Mucosa of rectum (tissue), 2 donors: ENCODE measurements at regions not wholly inside any gene's neighbourhood (a gene's known extent, or its start where the extent isn't known, plus 50 kb on each side); places are given as distances from the start of the nearest gene placed in this dataset.

Source experiments
- H3K27ac ChIP-seq, 2 donors: one replicate each; pipeline ENCODE4 v1.7.0; 2013; ENCODE audit warnings: inconsistent platforms in 2 of 2, low read depth in 2 of 2, low read length in 2 of 2
- H3K27me3 ChIP-seq, 2 donors: one replicate each; pipeline ENCODE4 v1.7.0; 2013; ENCODE audit warnings: low read length in 2 of 2; ENCODE audit not compliant: control insufficient read depth in 2 of 2, insufficient read depth in 2 of 2
- H3K36me3 ChIP-seq, 2 donors: one replicate each; pipeline ENCODE4 v1.7.0; 2013; ENCODE audit warnings: low read length in 2 of 2; ENCODE audit not compliant: control insufficient read depth in 2 of 2, insufficient read depth in 2 of 2
- H3K4me1 ChIP-seq, 2 donors: one replicate each; pipeline ENCODE4 v1.7.0; 2013; ENCODE audit warnings: low read length in 2 of 2, mild to moderate bottlenecking in 1 of 2; ENCODE audit not compliant: control insufficient read depth in 2 of 2, insufficient read depth in 2 of 2
- H3K4me3 ChIP-seq, 2 donors: one replicate each; pipeline ENCODE4 v1.7.0; 2013; ENCODE audit warnings: low read length in 2 of 2
- H3K9ac ChIP-seq, 2 donors: one replicate each; pipeline ENCODE4 v1.7.0; 2013; ENCODE audit warnings: low read length in 2 of 2, low read depth in 1 of 2, mild to moderate bottlenecking in 1 of 2
- H3K9me3 ChIP-seq, 2 donors: one replicate each; pipeline ENCODE4 v1.7.0; 2013; ENCODE audit warnings: low read length in 2 of 2; ENCODE audit not compliant: control insufficient read depth in 2 of 2
- donor health status: healthy.
- donor health status: Normal muscosa, but diverticular disease.

- no peaks in the 10 kb centered on the region for H3K27me3 ChIP-seq
- H3K36me3 ChIP-seq = no peaks in the 10 kb centered on the region
- H3K9me3 ChIP-seq = no peaks in the 10 kb centered on the region
- no peak overlapping the region for H3K4me3 ChIP-seq
- H3K4me1 ChIP-seq = peaks cover 0 to 7% of the 10 kb centered on the region in 2 donors
- H3K27ac ChIP-seq = no peak overlapping the region
- no peak overlapping the region for H3K9ac ChIP-seq
Measured at GRCh38 chr17:71936977-71937376, 183.8 kb upstream of the SOX9 start.

GRCh38 chr17:71937914-71938313, 182.9 kb upstream of the SOX9 start:
- H3K27ac ChIP-seq = no peak overlapping the region
- no peaks in the 10 kb centered on the region for H3K27me3 ChIP-seq
- H3K36me3 ChIP-seq = no peaks in the 10 kb centered on the region
- H3K9ac ChIP-seq = no peak overlapping the region
- no peak overlapping the region for H3K4me3 ChIP-seq
- H3K4me1 ChIP-seq = peaks cover 3 to 12% of the 10 kb centered on the region in 2 donors
- no peaks in the 10 kb centered on the region for H3K9me3 ChIP-seq

DNA sequence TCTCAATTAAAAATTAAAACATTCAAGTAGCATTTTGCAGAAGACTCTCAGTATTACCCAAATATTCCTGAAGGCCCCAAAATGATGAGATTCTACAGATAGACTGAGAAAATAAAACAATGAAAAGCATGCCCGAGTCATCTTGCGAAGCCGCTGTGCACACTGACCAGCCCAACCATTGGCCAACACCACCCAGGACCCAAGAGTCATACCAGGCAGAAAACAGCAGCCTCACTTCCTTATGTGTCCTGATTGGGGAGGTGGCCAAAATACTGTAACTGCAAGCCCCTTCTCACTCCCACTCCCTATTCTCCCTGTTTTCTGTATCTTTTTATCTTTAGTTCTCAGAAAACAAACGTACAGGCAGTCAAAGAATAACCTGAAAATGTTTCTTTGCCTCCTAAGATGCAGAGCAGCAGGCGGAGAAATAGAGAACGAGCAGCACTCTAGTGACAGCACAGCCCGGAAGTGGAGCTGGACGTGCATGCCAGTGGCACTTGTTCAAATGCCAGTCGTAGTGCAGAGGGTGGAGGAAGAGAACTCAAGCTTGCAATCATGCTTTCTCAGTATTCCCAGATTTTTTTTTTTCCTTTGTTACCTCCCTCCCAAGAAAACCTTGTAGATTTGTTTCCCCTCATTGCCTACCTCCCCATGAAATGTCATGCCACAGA, 182.3 kb upstream of the SOX9 start:
- H3K27ac ChIP-seq = no peak overlapping the region
- H3K4me1 ChIP-seq = peaks cover 3 to 14% of the 10 kb centered on the region in 2 donors
- no peaks in the 10 kb centered on the region for H3K9me3 ChIP-seq
- H3K4me3 ChIP-seq = no peak overlapping the region
- H3K27me3 ChIP-seq = no peaks in the 10 kb centered on the region
- no peaks in the 10 kb centered on the region for H3K36me3 ChIP-seq
- H3K9ac ChIP-seq = no peak overlapping the region

DNA sequence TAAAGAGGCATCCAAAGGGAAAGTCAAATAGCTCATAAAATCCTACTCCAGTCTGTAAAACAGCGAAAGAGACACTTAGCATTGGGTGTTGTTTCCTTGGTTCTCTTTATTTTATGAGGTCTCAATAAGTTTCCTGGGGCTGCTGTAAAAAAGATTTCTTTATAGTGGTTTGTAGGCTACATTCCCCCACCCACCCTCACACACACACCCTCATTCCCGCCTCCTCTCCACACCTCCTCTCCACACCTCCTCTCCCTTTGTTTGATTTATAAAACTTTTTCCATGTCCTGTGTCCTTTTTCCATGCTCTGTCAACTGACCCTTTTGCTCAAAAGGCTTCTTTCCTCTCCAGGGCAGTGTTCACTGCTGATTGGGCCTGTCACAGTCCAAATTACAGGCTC, 178.9 kb upstream of the SOX9 start:
- Histone ChIP-seq H3K4me3 (no peak overlapping the region), H3K9ac (peak overlapping the region in 1 of 2 donors; percentile 20), H3K9me3 (no peaks in the 10 kb centered on the region), H3K27me3 (no peaks in the 10 kb centered on the region), H3K27ac (peak overlapping the region; percentile 53 to 58), H3K4me1 (peaks cover 3 to 14% of the 10 kb centered on the region in 2 donors), H3K36me3 (no peaks in the 10 kb centered on the region)

DNA sequence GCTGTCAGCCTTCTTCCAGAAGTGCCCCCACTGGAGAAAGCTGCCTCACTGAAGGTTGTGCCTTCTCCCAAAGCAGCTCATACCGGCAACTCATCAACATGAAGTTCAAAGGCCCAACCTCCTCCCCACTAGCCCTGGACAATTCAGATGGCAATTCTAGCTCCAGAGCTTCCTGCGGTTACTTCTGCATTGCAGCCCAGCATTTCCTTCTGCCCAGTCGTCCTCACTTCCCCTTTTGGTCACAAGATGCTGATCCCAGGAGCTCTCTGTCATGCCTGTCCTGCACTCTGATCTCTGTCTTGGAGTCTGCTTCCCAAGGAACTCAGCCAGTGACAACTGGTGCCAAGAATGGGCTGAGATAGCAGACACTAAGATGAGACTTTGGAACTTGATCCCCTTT, 178.2 kb upstream of the SOX9 start:
- no peak overlapping the region for H3K4me3 ChIP-seq
- peak overlapping the region; percentile 34 to 53 for H3K27ac ChIP-seq
- no peak overlapping the region for H3K9ac ChIP-seq
- peaks cover 3 to 14% of the 10 kb centered on the region in 2 donors for H3K4me1 ChIP-seq
- H3K36me3 ChIP-seq = no peaks in the 10 kb centered on the region
- H3K27me3 ChIP-seq = no peaks in the 10 kb centered on the region
- no peaks in the 10 kb centered on the region for H3K9me3 ChIP-seq

DNA sequence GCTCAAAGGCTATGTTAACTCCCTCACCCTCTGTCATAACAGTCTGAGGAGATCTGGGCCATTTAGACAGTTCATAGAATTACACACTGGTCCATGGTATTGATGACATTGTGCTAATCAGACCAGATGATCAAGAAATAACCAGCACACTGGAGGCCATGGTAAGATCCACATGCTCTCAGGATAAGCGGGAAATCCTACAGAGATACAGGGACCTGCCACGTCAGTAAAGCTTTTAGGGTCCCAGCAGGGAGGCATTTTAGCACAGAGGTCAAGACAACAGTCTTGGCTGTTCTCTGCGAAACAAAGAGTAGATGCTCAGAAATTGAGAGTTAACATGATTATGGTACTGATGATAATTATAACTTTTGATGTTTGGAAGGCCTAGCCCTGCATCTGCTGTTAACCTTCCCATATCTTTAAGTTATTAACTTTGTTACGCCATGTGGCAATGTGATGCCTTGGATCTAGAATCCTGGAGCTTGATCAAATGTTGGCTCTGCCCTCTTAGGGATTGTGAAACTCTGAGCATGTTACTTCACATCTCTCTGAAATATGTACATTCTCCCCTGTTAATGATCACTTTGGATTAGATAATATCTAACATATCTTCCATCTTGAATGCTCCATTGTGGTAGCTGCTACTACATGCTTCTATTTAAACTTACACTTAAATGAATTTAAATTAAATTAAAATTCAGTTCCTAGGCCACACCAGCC, 172.0 kb upstream of the SOX9 start:
- no peak overlapping the region for H3K9ac ChIP-seq
- no peaks in the 10 kb centered on the region for H3K9me3 ChIP-seq
- H3K27ac ChIP-seq = no peak overlapping the region
- no peaks in the 10 kb centered on the region for H3K4me1 ChIP-seq
- no peaks in the 10 kb centered on the region for H3K36me3 ChIP-seq
- no peak overlapping the region for H3K4me3 ChIP-seq
- H3K27me3 ChIP-seq = no peaks in the 10 kb centered on the region

DNA sequence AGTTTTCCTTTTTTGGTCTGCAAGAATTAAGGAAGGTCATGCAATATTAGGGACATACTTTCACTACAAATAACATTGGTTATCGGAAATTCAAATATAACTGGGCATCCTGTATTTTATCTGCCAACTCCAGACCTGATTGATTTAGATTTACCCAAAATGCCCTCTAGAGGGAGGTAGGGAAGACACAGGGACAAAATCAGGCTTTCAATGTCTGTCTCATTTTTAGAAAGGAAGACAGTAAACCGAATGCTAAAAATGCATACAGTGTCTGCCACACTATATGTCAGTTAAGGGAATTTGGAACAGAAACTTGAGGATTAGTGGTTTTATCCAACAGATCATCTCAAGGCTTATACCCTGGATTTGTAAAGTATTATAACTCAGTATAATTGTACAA, 161.7 kb upstream of the SOX9 start:
- H3K36me3 ChIP-seq = no peaks in the 10 kb centered on the region
- H3K27ac ChIP-seq = no peak overlapping the region
- H3K4me3 ChIP-seq = no peak overlapping the region
- no peak overlapping the region for H3K9ac ChIP-seq
- H3K9me3 ChIP-seq = no peaks in the 10 kb centered on the region
- H3K27me3 ChIP-seq = no peaks in the 10 kb centered on the region
- no peaks in the 10 kb centered on the region for H3K4me1 ChIP-seq

DNA sequence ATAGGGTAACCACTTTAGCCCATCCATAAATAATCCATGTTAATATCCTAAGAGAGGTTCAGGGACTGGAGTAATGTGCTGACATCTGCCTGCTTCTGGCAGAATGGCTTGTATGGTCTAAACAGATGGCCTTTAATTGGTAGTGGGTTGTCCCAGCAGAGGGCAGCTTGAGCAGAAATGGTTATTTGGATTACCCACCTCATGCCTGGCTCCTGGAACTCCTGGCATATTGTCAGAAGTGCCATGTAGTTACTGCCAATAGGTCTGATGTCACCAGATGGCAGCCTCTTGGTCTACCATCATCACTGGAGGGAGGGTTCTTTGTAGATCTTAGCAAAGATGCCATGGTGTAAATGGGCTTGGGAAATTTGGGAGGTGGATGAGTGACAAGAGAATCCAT, 157.5 kb upstream of the SOX9 start:
- Histone ChIP-seq H3K36me3 (no peaks in the 10 kb centered on the region), H3K27ac (no peak overlapping the region), H3K9me3 (no peaks in the 10 kb centered on the region), H3K9ac (no peak overlapping the region), H3K4me1 (no peaks in the 10 kb centered on the region), H3K4me3 (no peak overlapping the region), H3K27me3 (no peaks in the 10 kb centered on the region)

GRCh38 chr17:71963791-71964190, 157.0 kb upstream of the SOX9 start:
- Histone ChIP-seq H3K27ac (no peak overlapping the region), H3K9ac (no peak overlapping the region), H3K36me3 (no peaks in the 10 kb centered on the region), H3K27me3 (no peaks in the 10 kb centered on the region), H3K4me3 (no peak overlapping the region), H3K9me3 (no peaks in the 10 kb centered on the region), H3K4me1 (no peaks in the 10 kb centered on the region)

DNA sequence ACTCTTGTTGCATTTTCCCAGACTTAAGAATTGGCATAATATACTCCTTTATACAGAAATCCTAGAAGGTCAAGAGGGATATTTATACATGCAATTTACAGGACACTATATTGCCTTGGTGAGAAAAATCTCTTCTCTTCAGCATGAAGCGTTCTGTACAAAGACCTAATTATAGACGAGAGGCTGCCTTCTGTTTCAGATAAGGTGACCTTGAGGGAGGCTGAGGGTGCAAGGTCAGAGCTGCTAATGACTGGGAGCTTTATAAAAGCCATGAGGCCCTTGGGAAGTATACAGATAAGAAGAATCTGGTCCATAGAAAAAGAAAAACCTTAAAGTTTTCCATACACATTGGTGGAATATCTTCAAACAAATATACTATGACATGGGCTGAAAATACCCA, 156.3 kb upstream of the SOX9 start:
- no peak overlapping the region for H3K9ac ChIP-seq
- H3K27ac ChIP-seq = no peak overlapping the region
- no peaks in the 10 kb centered on the region for H3K36me3 ChIP-seq
- no peaks in the 10 kb centered on the region for H3K27me3 ChIP-seq
- no peak overlapping the region for H3K4me3 ChIP-seq
- H3K4me1 ChIP-seq = no peaks in the 10 kb centered on the region
- H3K9me3 ChIP-seq = no peaks in the 10 kb centered on the region
